ENCODE measurements at regions not wholly inside any gene's neighbourhood (a gene's known extent, or its start where the extent isn't known, plus 50 kb on each side); places are given as distances from the start of the nearest gene placed in this dataset.
A peak's percentile ranks its signal among the peaks of the same experiment; 100 is the strongest.

DNA sequence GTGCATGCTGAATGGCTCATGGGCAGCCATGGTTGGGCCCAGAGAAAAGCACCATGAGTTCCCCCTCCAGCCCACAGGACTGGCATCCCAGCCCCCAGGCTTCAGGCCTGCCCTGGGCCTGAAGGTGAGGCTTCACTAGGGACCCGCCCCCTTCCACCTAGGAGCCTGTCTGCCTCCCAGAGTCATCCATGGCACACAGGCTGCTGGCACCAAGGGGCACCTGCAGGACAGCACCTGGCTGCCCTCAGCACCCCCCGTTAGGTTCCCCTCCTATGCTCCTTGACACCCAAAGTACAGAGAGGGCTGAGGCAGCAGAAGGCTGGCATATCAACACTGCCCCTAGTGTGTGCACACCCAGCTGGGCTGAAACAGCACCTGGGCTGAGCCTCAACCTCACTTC is 566.7 kb upstream of the PCDH7 start:
- Histone ChIP-seq H3K4me2 (no peak overlapping the region), H3K4me3 (IDR thresholded peaks at IDR 0.05; ENCODE audit: insufficient read depth, low read depth, low read length) (no peak overlapping the region), H3K9ac (no peak overlapping the region), H3K4me1 (ENCODE audit: low read depth, poor library complexity, severe bottlenecking) (no peaks in the 10 kb centered on the region), H3K27me3 (ENCODE audit: insufficient read depth, low read depth) (no peaks in the 10 kb centered on the region), H3K27ac (no peak overlapping the region), H4K20me1 (ENCODE audit: insufficient read depth) (no peaks in the 10 kb centered on the region), H2AFZ (ENCODE audit: low read depth) (no peak overlapping the region), H3K36me3 (ENCODE audit: insufficient read depth) (no peaks in the 10 kb centered on the region), H3K79me2 (ENCODE audit: insufficient read depth, low read depth) (no peaks in the 10 kb centered on the region)
- no peak for TF ChIP-seq CTCF (conservative IDR thresholded peaks at IDR 0.05; ENCODE audit: low read depth, low read length)

- Histone ChIP-seq H3K9ac (no peak overlapping the region), H2AFZ (ENCODE audit: low read depth) (no peak overlapping the region), H4K20me1 (ENCODE audit: insufficient read depth) (no peaks in the 10 kb centered on the region), H3K36me3 (ENCODE audit: insufficient read depth) (no peaks in the 10 kb centered on the region), H3K4me1 (ENCODE audit: low read depth, poor library complexity, severe bottlenecking) (no peaks in the 10 kb centered on the region), H3K27ac (no peak overlapping the region), H3K27me3 (ENCODE audit: insufficient read depth, low read depth) (no peaks in the 10 kb centered on the region), H3K4me2 (no peak overlapping the region), H3K4me3 (IDR thresholded peaks at IDR 0.05; ENCODE audit: insufficient read depth, low read depth, low read length) (no peak overlapping the region), H3K79me2 (ENCODE audit: insufficient read depth, low read depth) (no peaks in the 10 kb centered on the region)
- no peak for TF ChIP-seq CTCF (conservative IDR thresholded peaks at IDR 0.05; ENCODE audit: low read depth, low read length)
Observed at GRCh38 chr4:30160140-30160539, 560.0 kb upstream of the PCDH7 start.

GRCh38 chr4:30172416-30172815 is 547.8 kb upstream of the PCDH7 start:
- Histone ChIP-seq H4K20me1 (ENCODE audit: insufficient read depth) (no peaks in the 10 kb centered on the region), H3K4me3 (IDR thresholded peaks at IDR 0.05; ENCODE audit: insufficient read depth, low read depth, low read length) (no peak overlapping the region), H3K4me2 (no peak overlapping the region), H3K36me3 (ENCODE audit: insufficient read depth) (no peaks in the 10 kb centered on the region), H3K4me1 (ENCODE audit: low read depth, poor library complexity, severe bottlenecking) (no peaks in the 10 kb centered on the region), H3K79me2 (ENCODE audit: insufficient read depth, low read depth) (no peaks in the 10 kb centered on the region), H3K27ac (no peak overlapping the region), H2AFZ (ENCODE audit: low read depth) (no peak overlapping the region), H3K27me3 (ENCODE audit: insufficient read depth, low read depth) (no peaks in the 10 kb centered on the region), H3K9ac (no peak overlapping the region)
- TF ChIP-seq CTCF (conservative IDR thresholded peaks at IDR 0.05; ENCODE audit: low read depth, low read length) = no peak

- H3K27ac ChIP-seq = no peak overlapping the region
- no peak for TF ChIP-seq CTCF (conservative IDR thresholded peaks at IDR 0.05; ENCODE audit: low read depth, low read length)
- H3K4me2 ChIP-seq = peak overlapping the region; percentile 39; the same call in 1 of the 2 replicates
- peaks cover 19% of the 10 kb centered on the region for H3K4me1 ChIP-seq (ENCODE audit: low read depth, poor library complexity, severe bottlenecking)
- no peaks in the 10 kb centered on the region for H3K79me2 ChIP-seq (ENCODE audit: insufficient read depth, low read depth)
- no peaks in the 10 kb centered on the region for H3K36me3 ChIP-seq (ENCODE audit: insufficient read depth)
- no peak overlapping the region for H3K4me3 ChIP-seq (IDR thresholded peaks at IDR 0.05; ENCODE audit: insufficient read depth, low read depth, low read length)
- H4K20me1 ChIP-seq (ENCODE audit: insufficient read depth) = no peaks in the 10 kb centered on the region
- H3K27me3 ChIP-seq (ENCODE audit: insufficient read depth, low read depth) = no peaks in the 10 kb centered on the region
- H3K9ac ChIP-seq = no peak overlapping the region
- H2AFZ ChIP-seq (ENCODE audit: low read depth) = no peak overlapping the region
Observed at GRCh38 chr4:30181512-30181911, 538.7 kb upstream of the PCDH7 start.

Measured in KMS-11 (cell line).